Lower lobe of right lung (tissue), 2 donors: ENCODE measurements at regions not wholly inside any gene's neighbourhood (a gene's known extent, or its start where the extent isn't known, plus 50 kb on each side); places are given as distances from the start of the nearest gene placed in this dataset.
A peak's percentile ranks its signal among the peaks of the same experiment; 100 is the strongest.
"Not testable (repeated sequence)": the region's sequence is repeated elsewhere in the genome, so short reads cannot be mapped to it uniquely, and the experiment has no call there.

ENCODE experiments used
- ATAC-seq, 2 donors: fragments of 200-7000 bp; cut with Tn5 transposase; one replicate each; pipeline ENCODE4 v1.9.1; 2020 to 2022; ENCODE audit warnings: mild to moderate bottlenecking in 2 of 2, moderate library complexity in 2 of 2
- DNase-seq: peaks from one replicate; pipeline ENCODE4 v3.0.0-alpha.2; 2020
- H3K27ac ChIP-seq: fragments of 200-600 bp; one replicate; pipeline ENCODE4 v1.8.0; 2022
- H3K27me3 ChIP-seq: fragments of 200-600 bp; one replicate; pipeline ENCODE4 v1.8.0; 2022; ENCODE audit warnings: low read depth
- H3K36me3 ChIP-seq: fragments of 200-600 bp; one replicate; pipeline ENCODE4 v1.8.0; 2022; ENCODE audit warnings: mild to moderate bottlenecking
- H3K4me1 ChIP-seq: fragments of 200-600 bp; one replicate; pipeline ENCODE4 v1.8.0; 2022
- H3K4me3 ChIP-seq: fragments of 200-600 bp; one replicate; pipeline ENCODE4 v1.8.0; 2022; ENCODE audit warnings: mild to moderate bottlenecking
- H3K9me3 ChIP-seq: fragments of 200-600 bp; one replicate; pipeline ENCODE4 v1.8.0; 2022
- CTCF ChIP-seq: fragments of 200-600 bp; IDR thresholded peaks from one replicate; pipeline ENCODE4 v1.8.0; 2022; ENCODE audit warnings: antibody characterized with exemption, mild to moderate bottlenecking
- intact Hi-C: fragments of 100-400 bp; cut with DNase I; formaldehyde crosslinking; loops from one replicate; pipeline ENCODE4 v1.11.0; 2022
- donor health status: DM: no; HTN: yes; CAD: no; lungs with severe emphysema.

- intact Hi-C loops = loop anchor here (5.0 kb wide), 1 partner anchor 216 kb away; no protein-coding TSS in a partner anchor
- TF ChIP-seq CTCF = peak; percentile 98
- H3K27ac ChIP-seq = no peak overlapping the region
- H3K9me3 ChIP-seq = no peaks in the 10 kb centered on the region
- no peaks in the 10 kb centered on the region for H3K27me3 ChIP-seq
- DNase-seq (no peak), ATAC-seq (peak in 1 of 2 donors; percentile 56)
- H3K4me1 ChIP-seq = peaks cover 40% of the 10 kb centered on the region
- no peak overlapping the region for H3K4me3 ChIP-seq
- H3K36me3 ChIP-seq = no peaks in the 10 kb centered on the region
Observed at GRCh38 chr10:33008499-33009243, 50.6 kb upstream of the ITGB1 start.

GRCh38 chr10:33007731-33008381 lies 49.8 kb upstream of the ITGB1 start:
- H3K27ac ChIP-seq, H3K9me3 ChIP-seq, DNase-seq, H3K4me3 ChIP-seq, ATAC-seq, H3K36me3 ChIP-seq, H3K27me3 ChIP-seq: not testable (repeated sequence)
- intact Hi-C loops = loop anchor here (5.0 kb wide), 1 partner anchor 216 kb away; no protein-coding TSS in a partner anchor
- peaks cover 40% of the 10 kb centered on the region for H3K4me1 ChIP-seq
